HG03571 (cell line): ENCODE measurements at regions not wholly inside any gene's neighbourhood (a gene's known extent, or its start where the extent isn't known, plus 50 kb on each side); places are given as distances from the start of the nearest gene placed in this dataset.

Experiments
- ATAC-seq: cut with Tn5 transposase; IDR thresholded peaks from one replicate; pipeline ENCODE4 v1.9.1; 2021; ENCODE audit not compliant: unreplicated experiment

- no peak for ATAC-seq
Observed at GRCh38 chr14:98368221-98368620, 903.8 kb downstream of the BCL11B start.

- no peak for ATAC-seq
Observed at GRCh38 chr14:98368916-98369315, 903.1 kb downstream of the BCL11B start.

GRCh38 chr14:98369344-98369743, 902.7 kb downstream of the BCL11B start:
- ATAC-seq: no peak

DNA sequence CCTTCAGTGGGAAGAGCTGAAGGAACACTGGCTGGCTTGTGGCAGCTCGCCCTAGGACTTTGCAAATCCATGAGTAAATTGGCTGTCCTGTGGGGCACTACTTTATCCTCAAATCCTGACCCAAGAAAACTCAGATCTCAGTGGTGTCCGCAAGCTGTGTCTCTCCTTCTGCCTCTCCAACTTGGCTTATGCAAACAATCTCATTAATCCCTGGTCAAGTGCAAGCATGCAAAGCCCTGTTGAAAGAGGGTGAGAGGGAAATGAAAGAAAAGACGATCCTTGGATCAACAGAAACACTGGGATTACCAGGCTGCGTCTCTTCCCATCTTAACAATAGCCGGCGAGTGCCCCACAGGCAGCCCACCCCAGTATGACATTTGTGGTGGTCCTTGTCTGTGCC, 901.6 kb downstream of the BCL11B start:
- ATAC-seq: no peak

GRCh38 chr14:98371141-98371540, 900.9 kb downstream of the BCL11B start:
- no peak for ATAC-seq

DNA sequence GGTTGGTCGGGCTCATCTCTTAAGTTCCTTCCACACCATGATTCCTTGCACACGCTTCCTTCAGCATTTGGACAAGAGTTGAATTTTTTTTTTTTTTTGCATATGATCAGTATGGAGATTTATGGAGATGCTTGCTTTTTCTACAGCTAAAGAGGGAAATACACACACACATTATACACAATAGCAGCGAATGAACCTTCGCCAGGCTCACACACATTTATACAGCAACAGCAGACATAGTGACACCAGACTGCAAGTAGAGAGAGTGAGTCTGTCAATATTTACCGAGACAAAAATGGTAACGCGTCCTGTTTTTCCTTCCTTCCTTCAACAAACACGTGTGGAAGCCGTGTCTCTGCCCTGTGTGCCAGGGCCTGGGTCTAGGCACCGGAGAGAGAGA, 897.9 kb downstream of the BCL11B start:
- ATAC-seq: no peak

GRCh38 chr14:98375566-98375965, 896.4 kb downstream of the BCL11B start:
- ATAC-seq: no peak

GRCh38 chr14:98379830-98380229, 892.2 kb downstream of the BCL11B start:
- no peak for ATAC-seq

DNA sequence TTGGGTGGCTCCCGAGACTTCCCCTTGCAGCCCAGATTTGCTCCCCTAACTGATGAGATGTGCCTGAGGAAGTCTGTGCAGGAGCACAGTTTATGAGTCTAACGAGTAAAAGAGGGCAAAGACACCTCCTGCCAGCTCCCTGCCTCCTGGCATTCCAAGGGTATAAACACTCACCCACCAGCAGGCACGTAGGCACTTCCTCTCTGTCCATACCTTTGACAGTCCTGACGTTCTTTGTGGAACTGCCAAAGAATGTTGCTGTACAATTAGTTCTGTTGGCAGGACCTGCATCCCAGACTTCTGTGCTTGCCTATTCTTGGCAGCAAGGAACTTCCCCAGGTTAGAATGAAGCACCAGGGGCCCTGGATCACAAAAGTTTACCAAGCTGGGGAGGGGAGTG, 889.3 kb downstream of the BCL11B start:
- no peak for ATAC-seq

DNA sequence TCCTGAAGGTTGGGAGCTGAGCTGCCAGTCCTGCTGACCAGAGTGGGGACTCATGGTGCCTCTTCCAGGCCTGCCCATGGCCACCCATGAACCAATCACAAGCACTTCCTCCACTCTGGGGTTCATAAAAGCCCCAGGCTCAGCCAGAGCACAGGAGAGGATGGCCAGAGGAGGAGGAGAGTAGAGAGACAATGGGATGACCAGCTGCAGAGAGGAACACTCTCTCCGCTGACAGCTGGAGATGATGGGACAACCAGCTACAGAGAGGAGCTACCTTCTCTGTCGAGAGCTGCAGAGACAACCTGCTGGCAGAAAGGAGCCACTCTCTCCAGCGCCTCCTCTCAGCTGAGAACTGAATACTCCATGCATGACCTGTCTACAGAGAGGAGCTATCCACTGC, 886.1 kb downstream of the BCL11B start:
- ATAC-seq: no peak

GRCh38 chr14:98391061-98391460, 880.9 kb downstream of the BCL11B start:
- ATAC-seq: no peak

- ATAC-seq: no peak
Observed at GRCh38 chr14:98393527-98393926, 878.5 kb downstream of the BCL11B start.

DNA sequence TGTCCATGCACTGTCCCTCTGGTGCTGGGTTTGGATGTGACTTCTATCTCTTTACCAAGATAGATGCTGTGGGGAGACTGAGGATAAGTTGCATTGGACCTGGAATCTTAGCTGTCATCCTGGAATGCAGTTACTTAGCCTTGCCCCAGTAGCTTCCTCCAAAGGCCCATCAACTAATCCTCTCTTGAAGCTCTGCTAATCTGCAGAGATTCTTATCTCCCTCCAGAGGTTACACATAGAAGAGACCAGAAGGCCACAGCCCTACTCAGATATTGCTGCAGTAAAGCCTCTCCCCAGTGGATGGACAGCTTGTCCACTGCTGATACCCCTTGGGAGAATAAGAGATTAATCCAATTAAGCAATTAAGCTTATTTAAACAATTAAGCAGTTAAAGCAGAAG, 867.2 kb downstream of the BCL11B start:
- no peak for ATAC-seq

- no peak for ATAC-seq
Observed at GRCh38 chr14:98408024-98408555, 863.9 kb downstream of the BCL11B start.

- no peak for ATAC-seq
Observed at GRCh38 chr14:98408713-98409112, 863.3 kb downstream of the BCL11B start.

DNA sequence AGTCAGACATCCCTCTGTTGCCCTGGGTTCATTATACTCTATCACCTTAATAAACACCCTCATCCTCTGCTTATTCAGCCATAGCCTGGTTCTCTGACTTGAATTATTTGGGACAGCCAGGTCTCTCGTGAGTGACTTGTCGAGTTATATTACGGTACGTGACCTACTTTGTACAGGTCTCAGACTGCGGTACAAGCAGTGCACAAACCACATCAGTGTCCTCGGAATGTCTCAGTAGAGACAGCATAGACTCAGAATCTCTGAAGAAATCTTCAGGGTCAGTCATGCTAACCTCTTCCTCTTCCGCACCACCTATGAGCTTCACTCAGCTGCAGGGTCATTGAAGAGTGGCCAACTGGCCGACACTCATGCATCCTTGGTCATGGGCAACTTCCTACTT, 860.8 kb downstream of the BCL11B start:
- ATAC-seq: no peak

GRCh38 chr14:98412431-98412830, 859.6 kb downstream of the BCL11B start:
- no peak for ATAC-seq

GRCh38 chr14:98415766-98416165, 856.2 kb downstream of the BCL11B start:
- no peak for ATAC-seq

DNA sequence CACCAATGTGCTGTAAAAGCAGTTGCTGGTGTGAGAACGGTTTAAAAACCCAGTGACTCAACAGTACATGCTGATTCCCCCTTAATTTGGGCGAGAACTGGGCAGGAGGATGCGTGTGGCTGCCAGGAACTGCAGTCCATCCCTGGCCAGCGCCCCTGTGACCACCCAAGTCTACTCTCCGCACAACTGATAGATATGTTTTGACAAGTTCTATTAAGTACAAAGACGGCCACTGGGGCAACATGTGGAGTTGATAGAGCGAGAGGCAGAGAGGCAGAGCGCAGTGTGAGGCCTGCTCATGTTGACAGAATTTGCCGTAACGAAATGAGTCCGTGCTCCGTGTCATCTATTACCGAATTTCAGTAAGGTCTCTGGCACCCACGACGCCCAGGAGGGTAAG, 855.0 kb downstream of the BCL11B start:
- ATAC-seq: no peak

- ATAC-seq: no peak
Observed at GRCh38 chr14:98428483-98428994, 843.5 kb downstream of the BCL11B start.

DNA sequence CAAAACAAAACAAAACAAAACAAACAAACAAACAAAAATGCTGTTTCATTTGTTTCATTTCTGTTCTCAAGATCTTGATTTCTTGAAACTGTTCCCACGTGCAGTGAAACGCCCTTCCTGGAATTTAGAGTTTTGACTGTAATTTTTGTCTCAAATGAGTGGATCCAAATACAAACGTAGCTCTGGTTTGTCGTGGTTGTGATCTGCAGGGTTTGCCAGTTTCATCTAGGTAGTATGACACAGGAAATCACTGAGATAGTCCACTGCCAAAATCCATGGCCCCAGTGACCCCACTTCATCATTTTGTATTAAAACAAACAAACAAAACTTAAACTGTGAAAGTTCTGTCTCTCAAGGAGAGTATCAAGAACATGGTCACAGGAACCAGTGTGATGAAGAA, 838.6 kb downstream of the BCL11B start:
- ATAC-seq: no peak

GRCh38 chr14:98437113-98437512, 834.9 kb downstream of the BCL11B start:
- ATAC-seq: no peak

- no peak for ATAC-seq
Observed at GRCh38 chr14:98444077-98444476, 827.9 kb downstream of the BCL11B start.

DNA sequence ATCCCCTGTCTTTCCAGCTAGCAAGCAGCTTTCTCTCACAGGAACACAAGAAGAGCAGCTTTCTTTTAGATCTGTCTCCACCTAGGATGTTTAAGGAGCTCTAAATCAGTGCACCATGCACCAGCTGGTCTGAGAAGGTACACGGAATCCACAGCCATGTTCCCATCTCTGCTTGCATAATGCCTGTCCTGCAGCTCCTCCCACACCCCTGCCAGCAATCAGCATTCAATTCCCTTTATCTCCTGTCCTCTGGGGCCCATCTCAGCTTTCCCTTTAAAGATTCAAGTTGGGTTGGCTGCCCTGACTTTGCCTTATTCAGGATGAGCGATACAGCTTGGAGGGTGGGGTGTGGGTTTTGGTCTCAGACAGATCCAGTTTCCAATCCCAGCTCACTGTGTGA, 826.3 kb downstream of the BCL11B start:
- ATAC-seq: no peak
